Muscle of arm (tissue), 1 donor: ENCODE measurements at regions not wholly inside any gene's neighbourhood (a gene's known extent, or its start where the extent isn't known, plus 50 kb on each side); places are given as distances from the start of the nearest gene placed in this dataset.
"Not testable (repeated sequence)": the region's sequence is repeated elsewhere in the genome, so short reads cannot be mapped to it uniquely, and the experiment has no call there.

ENCODE experiments used
- DNase-seq: peaks from one replicate; pipeline ENCODE4 v3.0.0-alpha.2; 2013

DNA sequence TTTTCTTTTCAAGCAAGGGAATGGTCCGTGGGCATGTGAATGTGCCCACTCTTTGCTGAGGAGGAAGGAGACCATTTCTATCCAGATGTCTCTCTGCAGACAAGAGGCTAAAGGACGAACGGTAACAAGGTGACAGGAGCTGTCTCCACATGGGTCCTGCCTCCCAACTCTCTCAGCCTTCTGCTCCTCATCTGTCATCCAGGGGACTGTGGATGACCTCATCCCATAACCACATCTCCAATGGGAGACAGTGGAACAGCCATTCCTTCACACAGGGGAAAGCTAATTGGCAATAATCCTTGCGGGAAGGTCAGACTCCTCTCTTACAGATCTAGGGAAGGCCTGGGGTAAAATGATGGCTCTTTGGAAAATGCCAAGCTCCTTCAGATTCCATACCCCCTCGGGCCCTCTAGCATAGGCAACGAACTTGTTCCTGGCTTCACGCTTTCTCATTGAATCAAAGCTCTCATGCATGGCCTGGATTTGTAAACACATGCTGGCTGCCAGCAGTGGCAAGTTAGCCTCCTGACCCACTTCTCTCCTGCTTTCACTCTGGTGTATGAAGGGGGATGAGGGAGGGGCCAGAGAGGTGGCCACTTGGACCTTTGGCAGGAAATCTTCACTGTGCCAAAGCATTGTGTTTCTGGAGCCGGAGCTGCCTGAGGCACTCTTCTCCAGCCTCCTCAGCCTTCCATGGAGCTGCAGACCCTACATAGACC lies 65.8 kb upstream of the IKBKE start:
- not testable (repeated sequence) for DNase-seq

DNA sequence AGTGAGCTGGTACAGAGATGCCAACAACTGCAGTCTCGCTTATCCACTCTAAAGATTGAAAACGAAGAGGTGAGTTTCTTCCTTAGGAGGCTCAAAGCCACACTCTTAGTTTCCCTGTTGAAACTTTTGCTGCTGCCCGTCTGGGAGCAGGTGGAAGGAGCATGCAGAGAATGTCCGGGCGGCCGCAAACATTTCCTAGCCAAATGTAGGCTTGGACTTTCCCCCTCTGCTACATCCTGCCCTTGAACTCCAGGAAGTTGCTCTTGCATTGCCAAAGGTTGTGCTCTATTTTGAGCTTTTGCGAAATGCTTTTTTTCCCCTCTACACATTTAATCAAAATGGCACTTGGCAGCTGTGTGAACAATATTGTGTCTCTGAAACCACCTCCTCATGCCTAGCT lies 65.0 kb upstream of the IKBKE start:
- DNase-seq, result not testable (repeated sequence)

DNA sequence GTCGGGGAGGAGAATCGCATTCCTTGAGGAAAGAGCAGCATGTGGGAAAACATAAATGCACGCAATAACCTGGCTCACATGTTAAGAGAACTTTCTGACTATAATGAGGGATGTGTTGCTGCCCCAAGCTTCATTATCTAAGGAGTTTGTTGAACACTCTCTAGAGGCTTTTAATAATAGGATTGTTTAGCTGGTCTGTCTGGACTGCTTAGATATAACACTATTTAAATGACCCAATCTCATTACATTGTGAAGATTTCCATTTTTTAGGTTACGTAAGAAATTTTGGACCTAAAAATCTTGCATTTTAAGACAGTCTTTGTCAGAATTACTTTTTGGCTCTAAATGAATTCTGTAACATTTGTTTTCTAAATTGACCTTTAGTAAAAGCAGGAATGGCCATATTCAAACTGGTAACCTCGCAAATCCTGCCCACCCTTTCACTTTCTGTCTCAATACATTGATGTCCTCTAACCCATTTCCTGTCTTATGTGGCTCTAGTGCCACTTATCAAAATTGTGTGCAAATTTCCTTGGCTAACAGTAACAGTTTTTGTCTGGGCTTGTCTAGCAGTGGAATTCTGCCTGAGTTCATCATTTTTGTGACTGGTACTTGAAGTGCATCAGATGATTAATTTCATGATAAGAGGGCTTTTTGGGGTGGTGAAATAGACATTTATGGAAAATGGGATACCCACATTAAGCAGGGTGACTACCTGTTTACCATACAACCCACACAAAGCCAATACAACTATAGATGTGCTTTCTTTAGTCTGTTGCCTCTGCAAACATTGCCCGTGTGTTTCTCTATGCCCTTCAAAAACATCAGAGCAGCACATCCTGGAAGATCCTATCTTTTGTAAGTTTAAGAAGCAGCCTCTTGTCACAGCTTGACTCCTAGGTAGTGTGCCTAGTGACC lies 61.6 kb upstream of the IKBKE start:
- not testable (repeated sequence) for DNase-seq

DNA sequence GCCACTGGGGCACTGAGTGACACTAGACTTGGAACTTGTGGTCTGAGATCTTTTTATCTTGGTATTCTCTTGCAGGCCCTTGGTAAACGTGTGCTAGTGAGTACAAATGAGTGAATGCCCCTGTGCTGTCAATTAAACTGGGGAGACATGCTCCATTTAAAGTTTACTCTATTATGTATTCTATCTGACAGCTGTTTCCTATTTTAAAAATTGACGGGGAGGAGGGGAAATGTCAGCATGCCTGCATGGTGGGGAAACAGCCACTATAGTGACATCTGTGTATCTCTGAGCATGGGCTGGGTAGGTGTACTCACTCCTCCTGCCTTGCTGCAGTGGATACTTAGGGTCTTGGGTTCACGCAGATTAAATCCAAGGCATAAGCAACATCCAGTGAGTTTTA lies 59.0 kb upstream of the IKBKE start:
- DNase-seq, result no peak

DNA sequence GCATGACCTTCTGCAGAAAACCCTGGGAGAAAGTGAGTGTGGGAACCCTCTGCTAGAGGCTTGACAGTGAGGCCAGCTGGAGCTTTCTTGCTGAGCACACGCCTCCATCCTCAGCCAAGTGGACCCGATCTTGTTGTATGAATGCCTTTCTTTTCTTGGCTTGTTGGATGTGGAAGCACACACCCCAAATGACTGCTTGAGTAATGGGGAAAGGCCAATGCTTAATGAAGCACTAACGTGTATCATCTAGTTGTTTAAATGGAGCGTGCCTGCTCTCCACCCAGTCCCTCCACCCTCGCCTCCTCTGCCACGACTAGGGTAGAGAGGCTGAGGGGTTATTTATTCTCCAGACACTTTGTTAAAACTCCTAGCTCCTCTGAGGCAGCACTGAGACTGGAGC lies 54.3 kb upstream of the IKBKE start:
- no peak for DNase-seq

DNA sequence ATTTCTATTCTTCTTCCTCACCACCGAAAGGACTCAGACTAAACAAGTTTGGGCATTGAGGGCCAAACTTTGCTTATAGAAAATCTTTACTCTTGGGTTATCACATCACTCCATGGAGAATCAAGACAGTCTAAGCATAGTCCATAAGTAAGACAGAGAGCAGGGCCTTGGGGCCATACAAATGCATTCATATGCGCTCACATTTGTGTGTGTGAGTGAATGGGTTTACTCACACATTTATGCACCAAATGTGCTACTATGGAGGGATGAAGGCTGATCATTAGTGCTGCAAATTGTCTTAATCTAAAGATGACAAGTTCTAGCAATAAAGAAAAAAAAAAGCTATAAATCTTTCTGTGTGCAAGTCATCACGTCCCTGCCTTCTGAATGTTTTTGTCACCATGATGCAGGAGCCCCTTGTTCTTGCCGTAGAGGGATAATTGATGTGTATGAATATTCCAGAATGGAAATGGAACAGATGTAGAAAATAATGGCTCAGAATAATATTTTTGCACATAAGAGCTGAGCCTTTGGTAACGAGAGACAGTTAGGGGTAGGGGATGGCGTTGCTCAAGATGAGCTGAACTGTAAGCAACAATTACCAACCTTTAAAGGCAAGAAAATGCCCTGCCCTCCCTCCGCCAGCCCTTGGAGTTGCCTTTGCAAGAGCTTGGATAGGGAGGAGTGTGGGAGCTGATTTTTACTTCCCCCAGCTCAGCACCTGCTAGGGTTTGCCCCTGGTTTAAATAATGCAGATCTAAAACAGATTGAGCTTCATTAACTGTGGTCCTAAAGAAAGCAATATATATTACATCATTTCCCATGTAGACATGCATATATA lies 52.3 kb upstream of the IKBKE start:
- DNase-seq, result no peak

DNA sequence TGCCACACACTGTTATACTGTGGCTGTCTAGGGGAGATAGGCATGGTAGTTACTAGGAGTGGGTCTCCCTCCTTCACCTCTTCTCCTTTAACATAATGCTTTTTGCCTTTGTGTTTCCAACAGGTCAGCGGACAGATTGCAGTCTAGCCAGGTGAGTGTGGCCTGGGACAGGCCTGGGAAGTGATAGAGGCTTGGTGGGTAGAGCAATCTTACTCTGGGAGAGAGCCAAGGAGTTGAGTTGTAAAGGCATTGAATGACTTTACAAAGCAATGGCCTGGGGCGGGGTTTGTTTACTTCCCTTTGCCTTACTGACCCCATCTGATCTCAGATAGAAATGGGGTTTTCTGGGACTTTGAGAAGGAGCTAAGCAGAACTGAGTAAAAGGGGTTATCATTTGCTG lies 51.0 kb upstream of the IKBKE start:
- DNase-seq, result no peak

DNA sequence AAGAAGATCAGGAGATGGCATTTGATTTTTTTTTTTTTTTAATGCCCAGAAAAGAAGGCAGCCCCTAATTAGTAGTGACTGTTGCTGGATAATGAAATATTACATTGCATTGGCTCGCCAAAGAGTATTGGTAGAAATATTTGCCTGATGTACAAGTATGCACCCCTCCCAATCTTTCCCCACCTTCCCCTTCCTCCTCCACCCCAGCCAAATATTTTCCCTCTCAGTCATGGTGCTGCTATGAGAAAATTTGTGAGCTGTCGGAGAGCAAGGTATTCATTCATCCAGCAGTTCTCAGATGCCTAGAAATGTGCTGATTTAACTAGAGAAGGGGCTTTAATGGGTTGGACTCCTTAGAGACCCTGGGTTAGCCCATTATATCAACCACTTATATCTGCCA lies 50.5 kb upstream of the IKBKE start:
- no peak for DNase-seq

DNA sequence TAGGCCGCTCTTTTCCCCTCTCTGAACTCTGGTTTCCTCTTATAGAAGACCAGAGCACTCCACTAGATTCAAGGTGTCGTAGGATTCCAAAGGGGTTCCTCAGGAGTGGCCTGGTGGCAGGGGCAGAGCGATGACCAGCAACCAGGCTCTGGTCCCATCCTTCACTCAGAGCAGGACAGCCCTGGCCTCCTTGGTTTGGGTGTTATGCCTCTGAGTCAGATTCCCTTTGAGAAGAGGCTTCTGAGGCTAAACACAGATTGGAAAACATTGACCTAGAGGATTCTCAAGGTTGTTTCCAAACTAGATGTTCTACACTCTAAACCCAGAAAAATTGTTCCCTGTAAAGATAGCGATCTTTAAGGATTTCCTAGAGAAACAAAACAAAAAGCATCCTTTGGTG lies 49.8 kb upstream of the IKBKE start:
- DNase-seq, result no peak
